ENCODE measurements at regions not wholly inside any gene's neighbourhood (a gene's known extent, or its start where the extent isn't known, plus 50 kb on each side); places are given as distances from the start of the nearest gene placed in this dataset.

DNA sequence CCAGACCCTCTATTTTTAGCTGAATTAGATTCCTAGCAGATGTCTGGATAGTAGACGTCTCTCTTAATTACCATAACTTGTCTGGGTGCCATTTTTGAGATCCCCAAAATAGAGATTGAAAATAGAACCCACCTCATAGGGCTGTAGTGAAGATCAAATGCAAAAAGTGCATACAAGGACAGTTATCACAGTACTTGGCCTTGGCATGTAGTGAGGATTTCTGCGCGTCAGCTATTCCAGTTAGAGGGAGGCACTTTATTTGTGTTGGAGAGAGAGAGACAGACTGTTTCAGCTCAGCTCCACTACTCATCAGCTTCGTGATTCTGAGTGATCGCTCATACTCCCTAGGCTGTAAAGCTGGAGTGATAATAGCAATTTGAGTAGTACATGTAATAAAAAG is 59.6 kb upstream of the CDH13 start:
- H3K4me1 Mint-ChIP-seq (ENCODE audit: low read depth), result no peaks in the 10 kb centered on the region
- H3K36me3 Mint-ChIP-seq (ENCODE audit: low read depth), result peaks cover 2% of the 10 kb centered on the region
- no peak for TF ChIP-seq CTCF (IDR thresholded peaks at IDR 0.05)
- DNase-seq (ENCODE audit: low spot score), result no peak
- peaks cover 23% of the 10 kb centered on the region for H3K9me3 Mint-ChIP-seq (ENCODE audit: low read depth)
- no peak overlapping the region for H3K4me3 Mint-ChIP-seq (ENCODE audit: unreplicated experiment)
- H3K27me3 Mint-ChIP-seq (ENCODE audit: low read depth), result peaks cover 10% of the 10 kb centered on the region
- H3K27ac Mint-ChIP-seq (ENCODE audit: unreplicated experiment), result no peak overlapping the region

DNA sequence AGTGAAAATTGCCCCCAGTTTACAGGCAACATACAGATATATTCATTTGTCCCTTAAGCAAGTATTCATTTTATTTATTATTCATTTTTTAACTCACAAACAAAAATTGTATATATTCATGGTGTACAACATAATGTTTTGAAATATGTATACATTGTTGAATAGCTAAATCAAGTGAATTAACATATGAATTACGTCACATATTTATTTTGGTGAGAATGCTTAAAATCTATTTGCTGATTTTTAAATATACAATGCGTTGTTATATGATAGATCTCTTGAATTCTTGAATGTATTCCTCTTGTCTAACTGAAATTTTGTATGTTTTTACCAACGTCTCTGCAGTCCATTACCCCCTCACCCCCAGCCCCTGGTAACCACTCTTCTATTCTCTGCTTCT is 63.4 kb upstream of the CDH13 start:
- no peak overlapping the region for H3K27ac Mint-ChIP-seq (ENCODE audit: unreplicated experiment)
- H3K4me1 Mint-ChIP-seq (ENCODE audit: low read depth), result no peaks in the 10 kb centered on the region
- no peak for TF ChIP-seq CTCF (IDR thresholded peaks at IDR 0.05)
- no peak for DNase-seq (ENCODE audit: low spot score)
- peaks cover 9% of the 10 kb centered on the region for H3K27me3 Mint-ChIP-seq (ENCODE audit: low read depth)
- peaks cover 2% of the 10 kb centered on the region for H3K36me3 Mint-ChIP-seq (ENCODE audit: low read depth)
- H3K9me3 Mint-ChIP-seq (ENCODE audit: low read depth), result peaks cover 16% of the 10 kb centered on the region
- no peak overlapping the region for H3K4me3 Mint-ChIP-seq (ENCODE audit: unreplicated experiment)

- TF ChIP-seq CTCF (IDR thresholded peaks at IDR 0.05), result no peak
- peaks cover 16% of the 10 kb centered on the region for H3K9me3 Mint-ChIP-seq (ENCODE audit: low read depth)
- DNase-seq (ENCODE audit: low spot score), result no peak
- no peak overlapping the region for H3K27ac Mint-ChIP-seq (ENCODE audit: unreplicated experiment)
- peaks cover 2% of the 10 kb centered on the region for H3K36me3 Mint-ChIP-seq (ENCODE audit: low read depth)
- H3K27me3 Mint-ChIP-seq (ENCODE audit: low read depth), result peaks cover 9% of the 10 kb centered on the region
- no peaks in the 10 kb centered on the region for H3K4me1 Mint-ChIP-seq (ENCODE audit: low read depth)
- no peak overlapping the region for H3K4me3 Mint-ChIP-seq (ENCODE audit: unreplicated experiment)
Observed at GRCh38 chr16:82562183-82562683, 64.5 kb upstream of the CDH13 start.

GRCh38 chr16:82560805-82561325 is 65.9 kb upstream of the CDH13 start:
- TF ChIP-seq CTCF (IDR thresholded peaks at IDR 0.05), result no peak
- no peak overlapping the region for H3K4me3 Mint-ChIP-seq (ENCODE audit: unreplicated experiment)
- H3K27me3 Mint-ChIP-seq (ENCODE audit: low read depth), result peaks cover 13% of the 10 kb centered on the region
- no peak overlapping the region for H3K27ac Mint-ChIP-seq (ENCODE audit: unreplicated experiment)
- DNase-seq (ENCODE audit: low spot score), result no peak
- peaks cover 13% of the 10 kb centered on the region for H3K9me3 Mint-ChIP-seq (ENCODE audit: low read depth)
- H3K4me1 Mint-ChIP-seq (ENCODE audit: low read depth), result no peaks in the 10 kb centered on the region
- no peaks in the 10 kb centered on the region for H3K36me3 Mint-ChIP-seq (ENCODE audit: low read depth)

- no peak overlapping the region for H3K4me3 Mint-ChIP-seq (ENCODE audit: unreplicated experiment)
- no peaks in the 10 kb centered on the region for H3K36me3 Mint-ChIP-seq (ENCODE audit: low read depth)
- H3K27me3 Mint-ChIP-seq (ENCODE audit: low read depth), result peaks cover 43% of the 10 kb centered on the region
- no peak for DNase-seq (ENCODE audit: low spot score)
- H3K4me1 Mint-ChIP-seq (ENCODE audit: low read depth), result no peaks in the 10 kb centered on the region
- no peak overlapping the region for H3K27ac Mint-ChIP-seq (ENCODE audit: unreplicated experiment)
- no peaks in the 10 kb centered on the region for H3K9me3 Mint-ChIP-seq (ENCODE audit: low read depth)
- TF ChIP-seq CTCF (IDR thresholded peaks at IDR 0.05), result no peak
Observed at GRCh38 chr16:82544378-82545160, 82.2 kb upstream of the CDH13 start.

Data from chondrocyte (in vitro differentiated cells).